Sigmoid colon (tissue), 3 donors: ENCODE measurements at regions not wholly inside any gene's neighbourhood (a gene's known extent, or its start where the extent isn't known, plus 50 kb on each side); places are given as distances from the start of the nearest gene placed in this dataset.

ENCODE experiments used
- CTCF ChIP-seq, 4 experiments: fragments of 450-650 bp in 3 of 4; fragments of 200-600 bp in 1 of 4; IDR thresholded peaks; one replicate each; pipeline ENCODE4 v1.5.1; 2016 to 2019; ENCODE audit warnings: antibody characterized with exemption in 4 of 4, mild to moderate bottlenecking in 3 of 4, moderate library complexity in 2 of 4
- POLR2A ChIP-seq, 2 donors: fragments of 450-650 bp; IDR thresholded peaks; one replicate each; pipeline ENCODE4 v1.6.1; 2016; ENCODE audit warnings: antibody characterized with exemption in 2 of 2, mild to moderate bottlenecking in 2 of 2, moderate library complexity in 2 of 2

GRCh38 chr9:17013891-17014290 is 120.9 kb upstream of the CNTLN start:
- TF ChIP-seq CTCF (IDR thresholded peaks at IDR 0.05) (no peak), POLR2A (IDR thresholded peaks at IDR 0.05) (no peak)
